Stimulated activated CD4-positive, alpha-beta T cell treated with anti-CD3 and anti-CD28 coated beads, Interleukin-1b, Interleukin-23, amount 100 ng/mL, for 24 hours (primary cell): ENCODE measurements at regions not wholly inside any gene's neighbourhood (a gene's known extent, or its start where the extent isn't known, plus 50 kb on each side); places are given as distances from the start of the nearest gene placed in this dataset.
"Not testable (repeated sequence)": the region's sequence is repeated elsewhere in the genome, so short reads cannot be mapped to it uniquely, and the experiment has no call there.

ENCODE experiments used
- DNase-seq, 4 experiments: peaks; one replicate each; pipeline ENCODE4 v3.0.0-alpha.2; 2020; ENCODE audit warnings: low read depth in 4 of 4, low spot score in 1 of 4

GRCh38 chrX:63186137-63186536 lies 165.0 kb downstream of the SPIN4 start:
- DNase-seq, result no peak

GRCh38 chrX:63179852-63180251 lies 171.3 kb downstream of the SPIN4 start:
- not testable (repeated sequence) for DNase-seq

GRCh38 chrX:63176578-63176977 lies 174.6 kb downstream of the SPIN4 start:
- not testable (repeated sequence) for DNase-seq

- DNase-seq, result not testable (repeated sequence)
These were observed 177.1 kb downstream of the SPIN4 start for GRCh38 chrX:63173841-63174718.

GRCh38 chrX:63169416-63169815 lies 181.7 kb downstream of the SPIN4 start:
- not testable (repeated sequence) for DNase-seq

- DNase-seq, result not testable (repeated sequence)
These were observed 182.2 kb downstream of the SPIN4 start for GRCh38 chrX:63168949-63169348.

- not testable (repeated sequence) for DNase-seq
These were observed 184.1 kb downstream of the SPIN4 start for GRCh38 chrX:63167002-63167401.

- DNase-seq, result not testable (repeated sequence)
These were observed 190.1 kb downstream of the SPIN4 start for GRCh38 chrX:63160994-63161393.

- DNase-seq, result not testable (repeated sequence)
These were observed 190.8 kb downstream of the SPIN4 start for GRCh38 chrX:63160340-63160739.

GRCh38 chrX:63145526-63145925 lies 205.6 kb downstream of the SPIN4 start:
- not testable (repeated sequence) for DNase-seq

- not testable (repeated sequence) for DNase-seq
These were observed 208.5 kb downstream of the SPIN4 start for GRCh38 chrX:63142588-63142987.

- DNase-seq, result not testable (repeated sequence)
These were observed 215.3 kb downstream of the SPIN4 start for GRCh38 chrX:63135859-63136258.

- peak in 2 of 4 experiments; percentile 1 to 9 for DNase-seq
These were observed 222.6 kb downstream of the SPIN4 start for GRCh38 chrX:63128509-63128908.

GRCh38 chrX:63115196-63115595 lies 235.9 kb downstream of the SPIN4 start:
- DNase-seq, result no peak

GRCh38 chrX:63101879-63102620 lies 249.1 kb downstream of the SPIN4 start:
- no peak for DNase-seq

- DNase-seq, result no peak
These were observed 292.9 kb downstream of the SPIN4 start for GRCh38 chrX:63058204-63058603.

- no peak for DNase-seq
These were observed 300.9 kb downstream of the SPIN4 start for GRCh38 chrX:63050225-63050624.

GRCh38 chrX:63032811-63033210 lies 318.3 kb downstream of the SPIN4 start:
- DNase-seq, result no peak

GRCh38 chrX:63013549-63013948 lies 337.6 kb downstream of the SPIN4 start:
- DNase-seq, result no peak

- no peak for DNase-seq
These were observed 338.6 kb downstream of the SPIN4 start for GRCh38 chrX:63012574-63012973.

GRCh38 chrX:63000196-63000595 lies 350.9 kb downstream of the SPIN4 start:
- not testable (repeated sequence) for DNase-seq
